Upper lobe of right lung (tissue), 1 donor: ENCODE measurements at regions not wholly inside any gene's neighbourhood (a gene's known extent, or its start where the extent isn't known, plus 50 kb on each side); places are given as distances from the start of the nearest gene placed in this dataset.
A peak's percentile ranks its signal among the peaks of the same experiment; 100 is the strongest.

Source experiments
- ATAC-seq: fragments of 200-7000 bp; cut with Tn5 transposase; one replicate; pipeline ENCODE4 v1.9.1; 2020; ENCODE audit warnings: mild to moderate bottlenecking, moderate library complexity
- DNase-seq: peaks from one replicate; pipeline ENCODE4 v3.0.0-alpha.2; 2020
- H3K27ac ChIP-seq: fragments of 200-600 bp; one replicate; pipeline ENCODE4 v1.8.0; 2022
- H3K27me3 ChIP-seq: fragments of 200-600 bp; one replicate; pipeline ENCODE4 v1.8.0; 2022; ENCODE audit warnings: mild to moderate bottlenecking
- H3K36me3 ChIP-seq: fragments of 200-600 bp; one replicate; pipeline ENCODE4 v1.8.0; 2022
- H3K4me1 ChIP-seq: fragments of 200-600 bp; one replicate; pipeline ENCODE4 v1.8.0; 2022
- H3K4me3 ChIP-seq: fragments of 200-600 bp; one replicate; pipeline ENCODE4 v1.8.0; 2022; ENCODE audit warnings: mild to moderate bottlenecking
- H3K9me3 ChIP-seq: fragments of 200-600 bp; one replicate; pipeline ENCODE4 v1.8.0; 2022
- intact Hi-C: fragments of 100-400 bp; cut with DNase I; formaldehyde crosslinking; loops from one replicate; pipeline ENCODE4 v1.11.0; 2022
- TF ChIP-seq, protein P1 (sequence below): fragments of 200-600 bp; IDR thresholded peaks from one replicate; pipeline ENCODE4 v1.8.0; 2022; ENCODE audit warnings: antibody characterized with exemption
- donor health status: DM: no; HTN: yes; CAD: no; lungs with severe emphysema.

DNA sequence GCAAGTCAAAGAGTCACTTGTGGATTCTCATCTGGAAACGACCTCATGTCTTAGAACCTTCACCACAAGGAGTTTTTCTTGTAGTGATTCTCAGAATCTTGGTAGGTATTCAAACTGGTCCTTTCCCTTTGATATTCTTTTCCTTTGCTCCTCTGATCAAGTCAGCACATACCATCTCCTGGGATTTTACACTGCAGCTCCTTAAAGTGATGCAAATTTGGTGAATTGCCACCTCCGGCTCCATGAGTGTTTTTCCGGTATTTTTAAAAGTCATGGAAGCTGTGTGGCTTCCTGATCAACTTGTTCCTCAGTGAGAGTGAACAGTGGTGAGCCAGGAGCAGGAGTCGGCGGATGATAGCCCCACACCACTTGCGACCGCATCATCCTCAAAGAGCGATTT lies 182.1 kb upstream of the DAB1 start:
- no peak for DNase-seq
- H3K4me3 ChIP-seq: no peak overlapping the region
- ATAC-seq: no peak
- H3K4me1 ChIP-seq: no peaks in the 10 kb centered on the region
- H3K9me3 ChIP-seq: no peaks in the 10 kb centered on the region
- H3K27ac ChIP-seq: no peak overlapping the region
- TF ChIP-seq, protein P1, sequence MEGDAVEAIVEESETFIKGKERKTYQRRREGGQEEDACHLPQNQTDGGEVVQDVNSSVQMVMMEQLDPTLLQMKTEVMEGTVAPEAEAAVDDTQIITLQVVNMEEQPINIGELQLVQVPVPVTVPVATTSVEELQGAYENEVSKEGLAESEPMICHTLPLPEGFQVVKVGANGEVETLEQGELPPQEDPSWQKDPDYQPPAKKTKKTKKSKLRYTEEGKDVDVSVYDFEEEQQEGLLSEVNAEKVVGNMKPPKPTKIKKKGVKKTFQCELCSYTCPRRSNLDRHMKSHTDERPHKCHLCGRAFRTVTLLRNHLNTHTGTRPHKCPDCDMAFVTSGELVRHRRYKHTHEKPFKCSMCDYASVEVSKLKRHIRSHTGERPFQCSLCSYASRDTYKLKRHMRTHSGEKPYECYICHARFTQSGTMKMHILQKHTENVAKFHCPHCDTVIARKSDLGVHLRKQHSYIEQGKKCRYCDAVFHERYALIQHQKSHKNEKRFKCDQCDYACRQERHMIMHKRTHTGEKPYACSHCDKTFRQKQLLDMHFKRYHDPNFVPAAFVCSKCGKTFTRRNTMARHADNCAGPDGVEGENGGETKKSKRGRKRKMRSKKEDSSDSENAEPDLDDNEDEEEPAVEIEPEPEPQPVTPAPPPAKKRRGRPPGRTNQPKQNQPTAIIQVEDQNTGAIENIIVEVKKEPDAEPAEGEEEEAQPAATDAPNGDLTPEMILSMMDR: no peak
- no peaks in the 10 kb centered on the region for H3K36me3 ChIP-seq
- no peaks in the 10 kb centered on the region for H3K27me3 ChIP-seq
- intact Hi-C loops: no loop called here

DNA sequence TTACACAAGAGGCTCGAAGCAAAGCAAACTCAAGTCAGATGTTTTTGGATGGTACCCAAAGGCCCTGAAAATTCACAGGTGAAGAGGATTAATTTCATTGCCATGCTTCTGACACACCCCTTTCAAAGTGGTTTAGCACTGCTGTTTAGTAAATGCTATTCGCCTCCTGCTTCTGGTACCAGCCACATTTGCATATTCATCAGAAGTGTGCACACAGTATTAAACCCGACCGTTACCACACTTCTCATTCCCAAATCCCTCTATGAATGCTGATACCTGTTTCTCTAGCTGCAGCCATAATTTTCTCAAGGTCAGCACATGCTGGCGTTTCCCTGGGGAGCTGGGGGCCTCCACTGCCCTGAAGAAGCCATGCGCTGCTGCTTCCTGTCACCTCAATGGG lies 179.8 kb upstream of the DAB1 start:
- H3K4me1 ChIP-seq: no peaks in the 10 kb centered on the region
- no peak overlapping the region for H3K27ac ChIP-seq
- ATAC-seq: no peak
- TF ChIP-seq, protein P1: no peak
- H3K36me3 ChIP-seq: no peaks in the 10 kb centered on the region
- H3K9me3 ChIP-seq: no peaks in the 10 kb centered on the region
- DNase-seq: no peak
- no peaks in the 10 kb centered on the region for H3K27me3 ChIP-seq
- intact Hi-C loops: no loop called here
- no peak overlapping the region for H3K4me3 ChIP-seq

DNA sequence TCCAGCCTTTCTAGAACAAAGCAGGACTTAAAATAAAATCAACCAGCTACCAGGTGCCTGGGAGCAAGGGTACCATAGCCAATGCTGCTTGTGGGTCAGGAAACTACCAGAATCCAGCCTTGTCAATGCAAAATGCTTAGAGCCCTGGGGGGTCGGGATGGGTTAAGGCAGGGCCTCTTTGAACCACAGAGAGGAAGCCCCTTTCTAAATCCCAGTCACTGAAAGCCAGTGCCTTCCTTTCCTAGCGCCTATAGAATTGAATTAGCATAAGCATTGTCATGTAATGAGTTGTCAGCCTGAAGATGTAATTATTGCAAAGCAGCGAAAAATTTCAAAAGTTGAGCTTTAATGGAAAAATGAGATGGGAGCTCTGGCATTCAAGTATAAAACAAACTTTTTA lies 176.6 kb upstream of the DAB1 start:
- Histone ChIP-seq H3K4me3 (no peak overlapping the region), H3K27me3 (no peaks in the 10 kb centered on the region), H3K4me1 (no peaks in the 10 kb centered on the region), H3K36me3 (no peaks in the 10 kb centered on the region), H3K9me3 (no peaks in the 10 kb centered on the region), H3K27ac (no peak overlapping the region)
- intact Hi-C loops: no loop called here
- DNase-seq: no peak
- ATAC-seq: no peak
- TF ChIP-seq, protein P1: no peak

DNA sequence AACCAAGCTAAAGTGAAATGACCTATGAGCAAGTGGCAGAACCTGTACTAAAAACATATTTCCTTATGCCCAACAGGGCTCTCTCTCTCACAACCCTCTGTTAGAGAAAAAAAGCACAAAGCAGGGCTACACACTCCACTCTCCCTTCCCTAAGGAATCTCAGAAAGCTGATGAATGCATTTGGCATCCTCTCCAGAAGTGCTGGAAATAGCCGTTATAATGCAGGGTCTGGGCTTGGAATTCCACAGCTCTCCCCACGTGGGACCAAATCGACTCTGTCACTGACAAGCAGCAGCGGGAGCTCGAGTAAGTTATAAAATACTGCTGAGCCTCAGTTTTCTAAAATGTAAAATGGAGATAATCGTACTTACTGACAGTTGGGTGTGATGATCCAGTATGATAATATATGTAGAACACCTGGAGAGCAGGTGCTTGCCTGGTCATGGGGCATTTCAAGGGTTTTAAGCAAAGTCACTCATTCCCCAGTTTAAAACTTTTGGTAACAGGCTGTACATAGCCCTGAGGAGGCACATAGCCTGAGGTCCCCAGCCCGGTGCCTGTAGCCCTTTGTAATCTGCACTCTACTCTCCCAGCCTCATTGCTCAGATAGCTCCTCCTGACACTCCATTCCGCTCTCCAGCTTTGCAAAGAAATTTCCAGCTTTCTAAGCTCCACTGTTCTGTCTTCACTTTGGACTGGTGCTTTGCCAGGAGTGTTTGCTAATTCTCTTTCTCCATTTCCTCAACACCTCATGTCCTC lies 175.6 kb upstream of the DAB1 start:
- Histone ChIP-seq H3K27me3 (no peaks in the 10 kb centered on the region), H3K9me3 (no peaks in the 10 kb centered on the region), H3K4me1 (no peaks in the 10 kb centered on the region), H3K36me3 (no peaks in the 10 kb centered on the region), H3K4me3 (no peak overlapping the region), H3K27ac (no peak overlapping the region)
- TF ChIP-seq, protein P1: no peak
- DNase-seq (no peak), ATAC-seq (peak; percentile 81)
- intact Hi-C loops: no loop called here

DNA sequence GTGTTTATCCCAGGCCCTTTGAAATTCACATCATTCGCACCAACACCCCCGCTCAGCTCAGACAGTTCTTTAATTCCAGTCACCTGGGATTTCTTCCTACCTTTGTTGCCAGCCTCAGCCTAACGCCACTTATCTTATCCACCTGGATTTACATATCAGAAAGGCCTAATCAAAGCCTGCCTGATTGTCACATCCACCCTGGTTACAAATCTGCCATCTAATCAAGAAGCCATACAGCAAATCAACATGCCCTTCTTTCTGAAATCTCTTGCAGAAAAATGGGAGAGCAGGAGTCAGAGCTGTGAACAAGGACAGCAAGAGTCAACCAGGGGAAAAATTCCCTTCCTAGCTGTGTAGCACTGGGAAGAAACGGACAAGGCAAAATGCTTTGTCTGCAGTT lies 173.2 kb upstream of the DAB1 start:
- Histone ChIP-seq H3K27me3 (no peaks in the 10 kb centered on the region), H3K4me3 (no peak overlapping the region), H3K36me3 (no peaks in the 10 kb centered on the region), H3K27ac (no peak overlapping the region), H3K4me1 (no peaks in the 10 kb centered on the region), H3K9me3 (no peaks in the 10 kb centered on the region)
- no peak for DNase-seq
- TF ChIP-seq, protein P1: no peak
- no peak for ATAC-seq
- intact Hi-C loops: no loop called here

DNA sequence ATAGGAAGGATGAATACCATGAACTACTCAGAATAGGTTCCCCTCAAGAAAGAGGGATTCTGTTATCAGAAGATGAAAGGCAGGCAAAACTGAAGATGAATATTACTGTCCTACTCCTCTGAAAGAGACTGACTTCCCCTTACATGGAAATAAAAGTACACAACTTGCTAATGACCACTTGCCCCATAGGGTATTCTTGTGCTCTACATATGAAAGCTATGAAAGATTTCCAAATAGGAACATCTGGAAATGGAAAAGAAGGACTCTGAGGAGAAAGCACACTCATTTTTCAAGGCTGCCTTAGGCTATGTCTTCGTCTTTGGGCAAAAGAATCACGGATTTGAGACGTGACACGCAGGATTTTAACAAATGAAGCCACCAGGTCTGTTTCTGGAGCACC lies 170.1 kb upstream of the DAB1 start:
- intact Hi-C loops: no loop called here
- Histone ChIP-seq H3K27ac (no peak overlapping the region), H3K9me3 (no peaks in the 10 kb centered on the region), H3K36me3 (no peaks in the 10 kb centered on the region), H3K4me1 (no peaks in the 10 kb centered on the region), H3K27me3 (no peaks in the 10 kb centered on the region), H3K4me3 (no peak overlapping the region)
- ATAC-seq: no peak
- TF ChIP-seq, protein P1: no peak
- no peak for DNase-seq
